COLO668 (cell line): ENCODE measurements at regions not wholly inside any gene's neighbourhood (a gene's known extent, or its start where the extent isn't known, plus 50 kb on each side); places are given as distances from the start of the nearest gene placed in this dataset.
A peak's percentile ranks its signal among the peaks of the same experiment; 100 is the strongest.

Source experiments
- DNase-seq: peaks from one replicate; lab custom pipeline; 2025; ENCODE audit not compliant: unreplicated experiment; lab: John Stamatoyannopoulos, UW

DNA sequence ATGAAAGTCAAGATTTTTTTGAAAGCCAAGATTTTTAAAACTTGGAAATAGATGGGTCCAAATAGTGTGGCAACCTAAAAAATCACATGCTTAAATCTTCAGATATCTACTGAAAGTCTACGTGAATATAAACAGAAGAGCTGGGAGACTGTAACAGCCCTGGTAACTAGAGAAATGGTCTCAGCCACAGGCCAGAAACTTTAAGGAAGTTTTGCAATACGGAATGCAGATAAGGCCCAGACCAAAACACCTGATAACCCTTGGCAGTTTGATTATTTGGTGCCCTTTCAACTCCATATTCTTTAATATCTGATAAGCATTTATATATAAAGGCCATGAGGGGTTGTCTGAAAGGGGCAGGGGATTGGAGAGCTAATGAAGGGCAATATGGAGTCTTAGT, 537.3 kb upstream of the TGFBR2 start:
- no peak for DNase-seq

DNA sequence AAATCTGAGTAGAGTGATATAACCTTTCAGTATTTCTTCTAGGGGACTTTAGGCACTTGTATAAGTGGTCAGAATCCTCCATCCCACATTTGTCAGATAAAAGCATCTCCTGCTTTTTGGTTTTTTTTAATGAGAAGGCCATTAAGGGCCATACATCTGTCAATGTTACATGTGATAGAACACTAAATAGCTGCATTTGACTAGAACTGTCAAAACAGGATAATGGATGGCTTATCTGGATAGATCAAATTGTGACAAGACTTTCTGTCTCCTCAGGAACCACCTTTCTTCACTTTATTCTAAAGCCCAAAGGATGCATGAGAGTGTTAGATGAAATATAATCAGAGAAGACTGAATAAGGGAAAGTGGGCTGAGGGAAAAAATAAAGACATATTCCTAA, 533.4 kb upstream of the TGFBR2 start:
- DNase-seq, result no peak

DNA sequence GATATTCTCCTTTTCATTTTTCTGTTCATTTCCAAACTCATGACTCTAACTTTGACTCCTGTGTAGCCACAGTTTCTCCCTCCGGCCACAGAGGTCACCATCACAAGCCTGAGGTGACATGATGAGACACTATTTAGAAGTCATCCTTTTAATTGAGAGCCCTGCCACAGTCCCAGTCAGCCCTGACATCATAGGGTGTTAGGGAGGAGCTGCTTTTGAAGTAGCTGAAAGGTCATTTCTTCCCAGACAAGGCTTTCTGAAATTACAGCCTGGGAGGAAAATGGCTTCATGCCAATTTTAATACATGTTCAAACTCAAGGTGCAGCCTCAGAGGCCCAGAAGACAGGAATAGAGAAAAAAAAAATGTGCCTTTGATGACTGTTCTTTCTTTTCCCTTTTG, 532.8 kb upstream of the TGFBR2 start:
- DNase-seq, result no peak

DNA sequence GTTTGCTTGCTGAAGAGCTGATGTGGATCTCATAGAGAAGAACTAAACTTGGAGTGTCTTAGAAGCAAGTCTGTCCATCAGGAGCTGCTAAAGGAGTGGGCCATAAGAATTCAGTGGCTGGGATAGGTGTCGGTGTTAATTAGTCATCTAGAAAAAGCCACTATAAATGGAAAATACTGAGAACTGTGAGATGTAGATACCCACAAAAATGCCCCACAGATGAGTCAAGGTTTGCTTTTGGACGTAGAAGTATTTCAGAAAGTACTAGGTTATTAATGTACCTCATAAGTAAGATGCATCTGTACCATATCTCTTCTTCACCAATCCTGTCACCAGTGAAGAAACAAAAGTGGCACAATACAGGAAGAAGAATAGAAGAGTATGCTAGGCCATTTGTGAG, 530.9 kb upstream of the TGFBR2 start:
- no peak for DNase-seq

DNA sequence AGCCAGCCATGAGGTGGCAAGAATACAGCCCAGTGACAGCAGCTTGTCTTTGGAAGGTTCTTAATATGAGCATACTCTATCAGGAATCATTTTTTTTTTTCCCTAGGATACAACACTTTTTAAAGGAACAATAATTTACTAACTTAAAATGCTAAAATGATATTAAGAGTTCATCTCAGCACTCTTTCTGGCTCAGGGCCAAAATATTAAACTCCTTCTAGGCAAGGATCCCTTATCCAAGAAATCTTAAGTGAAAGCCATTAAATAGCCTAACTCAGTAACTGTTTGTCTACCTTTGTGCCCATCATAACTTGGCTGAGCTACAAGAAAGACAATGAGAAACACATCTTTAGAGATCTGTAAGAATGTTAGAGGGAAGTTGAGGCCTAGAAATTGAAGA, 529.5 kb upstream of the TGFBR2 start:
- DNase-seq, result no peak

DNA sequence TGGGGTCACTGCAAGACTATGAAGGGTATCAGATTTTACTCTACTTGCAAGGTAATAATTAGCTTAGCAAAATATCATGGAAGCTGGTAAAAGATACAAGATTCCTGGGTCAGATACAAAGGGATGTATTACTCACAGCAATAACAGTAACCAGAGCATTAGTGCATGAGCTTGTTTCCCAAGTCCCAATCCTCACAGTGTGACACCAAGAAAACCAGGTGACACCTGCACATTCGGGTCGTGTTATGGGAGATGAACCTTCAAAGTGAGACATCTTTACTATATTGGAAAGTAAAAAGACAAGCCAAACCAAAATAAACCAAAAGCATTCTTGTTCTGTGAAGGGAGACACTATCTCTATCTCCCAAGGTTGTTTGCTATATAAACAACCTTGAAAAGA, 528.7 kb upstream of the TGFBR2 start:
- no peak for DNase-seq

DNA sequence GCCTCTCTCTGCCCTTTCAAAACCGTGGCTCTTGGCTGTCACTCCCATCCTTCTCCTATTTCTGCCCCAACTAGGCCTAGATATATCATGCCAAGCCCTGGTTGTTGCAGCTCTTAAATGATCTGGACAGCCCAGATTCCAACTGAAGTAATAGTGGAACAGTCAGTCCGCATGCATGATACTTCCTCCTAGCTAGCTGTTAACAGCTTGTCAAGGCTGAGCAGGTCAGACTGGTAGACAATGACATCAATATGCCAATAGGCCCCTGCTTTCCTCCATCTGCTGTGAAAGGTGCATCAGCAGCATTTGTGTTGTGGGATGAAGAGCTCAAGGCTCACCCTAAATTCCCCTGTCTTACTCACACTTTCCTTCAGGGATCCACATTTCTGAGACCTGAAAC, 527.7 kb upstream of the TGFBR2 start:
- no peak for DNase-seq

DNA sequence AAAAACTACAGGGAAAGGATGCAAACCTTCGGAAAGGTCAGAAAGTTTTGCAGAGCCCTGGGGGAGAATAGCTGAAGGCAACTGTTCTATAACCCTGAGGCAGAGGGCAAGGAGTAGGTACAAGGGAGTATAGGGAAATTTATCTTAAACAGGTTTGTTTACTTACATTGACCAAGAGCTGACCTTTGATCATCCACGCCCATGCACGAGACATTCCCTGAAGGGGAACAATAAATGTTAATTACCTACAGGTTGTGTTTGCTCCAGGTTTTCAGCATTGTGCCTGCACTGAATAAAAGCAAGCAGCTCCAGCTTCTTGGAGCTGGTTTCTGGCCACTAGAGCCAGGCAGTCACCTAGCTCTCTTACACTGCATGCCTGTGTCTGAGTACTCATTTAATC, 524.5 kb upstream of the TGFBR2 start:
- DNase-seq, result peak; percentile 34

DNA sequence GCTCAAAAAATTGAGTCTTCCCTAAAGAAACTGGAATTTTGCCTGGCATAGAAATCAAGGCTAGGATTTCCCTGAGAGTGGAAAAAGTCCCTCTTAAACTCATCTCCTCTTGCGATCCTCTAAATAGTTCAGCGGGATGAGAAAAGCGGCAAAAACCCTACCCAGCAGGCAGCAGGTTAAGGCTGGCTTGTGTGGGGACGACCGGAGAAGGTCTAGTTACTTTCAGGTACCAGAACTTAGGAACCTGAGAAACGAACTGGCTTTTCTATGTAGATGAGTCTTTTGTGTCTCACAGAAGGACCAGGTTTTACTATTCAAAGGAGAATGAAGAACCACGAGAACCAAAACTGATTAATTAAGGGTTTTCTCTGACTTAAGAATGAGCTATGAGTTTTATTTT, 523.7 kb upstream of the TGFBR2 start:
- DNase-seq, result no peak

DNA sequence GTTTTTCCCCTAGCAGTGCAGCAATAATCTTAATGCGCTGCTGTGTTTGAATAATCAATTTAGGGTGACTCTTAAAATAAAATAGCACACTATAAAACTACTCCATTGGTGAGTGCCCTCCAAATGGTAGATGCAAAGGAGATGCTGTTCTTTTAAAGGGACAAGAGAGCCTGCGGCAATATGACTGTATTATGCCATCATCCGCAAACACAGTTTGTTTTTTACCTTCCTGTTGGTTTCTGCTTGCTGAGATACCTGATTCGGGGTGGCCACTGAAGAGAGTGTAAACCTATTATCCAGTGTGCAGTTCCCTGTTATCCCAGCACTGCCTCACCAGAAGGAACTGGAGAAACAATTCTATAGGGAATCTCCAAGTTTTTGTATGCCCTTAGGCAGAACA, 523.1 kb upstream of the TGFBR2 start:
- no peak for DNase-seq

DNA sequence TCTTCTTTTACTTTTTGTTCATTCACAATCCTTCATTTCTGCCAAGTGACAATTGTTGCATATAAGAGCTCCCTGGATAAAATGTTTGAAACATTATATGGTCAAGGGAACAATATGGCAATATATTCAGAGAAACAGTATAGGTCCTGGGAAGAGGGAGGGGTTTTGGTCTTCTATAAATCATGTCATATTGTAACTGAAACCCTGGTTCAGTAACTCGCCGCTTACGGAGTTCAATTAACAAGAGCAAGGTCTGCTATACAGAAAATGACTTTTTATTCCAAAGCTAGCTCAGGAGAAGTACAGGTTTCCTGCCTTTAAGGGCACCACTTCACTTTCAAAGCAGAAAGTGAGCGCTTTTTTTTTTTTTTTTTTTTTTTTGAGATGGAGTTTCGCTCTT, 522.1 kb upstream of the TGFBR2 start:
- DNase-seq, result no peak

DNA sequence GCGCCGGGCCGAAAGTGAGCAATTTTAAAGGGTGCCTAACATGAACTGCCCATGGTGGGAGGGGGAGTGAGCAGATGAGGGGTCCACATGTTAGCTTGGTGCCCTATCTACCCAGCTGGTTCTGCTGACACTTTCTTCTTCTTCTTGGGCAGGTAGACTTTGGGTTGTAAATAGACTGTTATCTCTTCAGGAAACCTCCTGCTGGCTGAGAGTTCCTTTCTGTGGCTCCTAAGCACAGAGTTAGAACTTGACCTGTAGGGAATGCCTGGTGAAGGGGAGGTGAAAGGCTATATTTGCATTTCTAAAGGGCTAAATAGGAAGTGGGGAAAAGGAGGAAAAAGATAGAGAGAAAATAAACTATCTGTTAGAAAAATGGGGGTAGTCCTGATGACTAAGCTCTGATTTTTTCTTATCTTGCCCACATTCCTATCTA, 521.4 kb upstream of the TGFBR2 start:
- no peak for DNase-seq

DNA sequence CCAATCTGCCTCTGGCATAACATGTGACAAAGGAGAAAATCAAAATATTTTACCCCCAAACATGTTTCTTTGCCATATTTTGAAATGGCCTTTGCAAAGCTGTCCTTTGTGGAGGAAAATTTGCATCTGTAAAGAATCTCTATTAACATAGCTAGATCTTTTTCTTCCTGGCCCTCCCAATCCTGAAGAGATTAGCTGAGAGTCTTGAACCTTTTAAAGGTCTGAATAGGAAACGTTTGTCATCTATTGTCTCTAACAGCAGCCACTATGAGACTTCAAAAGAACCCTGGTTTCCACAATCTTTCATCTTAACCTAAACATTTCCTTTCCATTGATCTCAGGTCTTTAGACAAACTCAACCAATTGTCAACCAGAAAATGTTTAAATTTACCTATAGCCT, 520.9 kb upstream of the TGFBR2 start:
- no peak for DNase-seq

DNA sequence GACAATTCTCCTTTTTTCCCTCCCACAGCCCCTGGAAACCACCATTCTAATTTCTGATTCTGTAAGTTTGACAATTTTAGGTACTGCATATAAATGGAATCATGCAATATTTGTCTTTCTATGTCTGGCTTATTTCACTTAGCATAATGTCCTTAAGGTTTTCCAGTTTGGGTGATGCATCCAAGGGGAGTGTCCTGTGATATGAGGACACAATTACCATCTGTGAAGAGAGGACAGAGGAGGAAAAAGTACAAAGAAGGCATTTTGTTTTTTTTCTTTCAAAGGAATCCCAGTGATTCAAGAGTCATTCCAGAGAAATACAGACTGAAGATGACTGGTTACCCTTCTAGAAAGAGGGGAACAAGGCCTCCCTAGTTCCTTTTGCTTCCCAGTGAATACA, 514.7 kb upstream of the TGFBR2 start:
- no peak for DNase-seq

DNA sequence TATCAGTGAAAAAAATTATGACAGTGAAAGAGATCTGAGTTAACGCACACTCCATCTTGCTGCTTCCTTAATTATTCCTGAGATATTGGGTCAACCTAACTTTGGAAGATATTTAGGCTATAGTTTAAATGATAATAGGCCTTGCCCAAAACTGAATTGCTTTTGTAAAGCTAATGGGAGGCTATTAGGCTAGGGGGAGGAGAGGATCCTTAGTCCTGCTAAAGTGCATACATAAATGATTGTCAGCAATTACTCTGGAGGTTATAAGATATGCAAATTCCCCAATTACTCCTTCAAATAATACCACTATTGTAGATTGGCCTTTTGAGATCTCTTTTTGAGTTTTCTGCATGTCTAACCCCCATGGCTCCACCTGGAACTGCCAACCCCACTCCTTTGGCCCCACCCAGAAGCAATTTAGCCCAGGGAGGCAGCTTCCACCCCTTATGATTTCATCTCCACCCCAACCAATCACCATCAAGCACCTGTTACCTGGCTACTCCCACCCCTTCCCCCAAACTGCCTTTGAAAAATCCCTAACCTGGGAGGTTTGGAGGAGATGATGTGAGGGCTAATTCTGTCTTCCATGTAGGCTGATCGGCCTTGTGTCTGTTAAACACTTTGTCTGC, 509.3 kb upstream of the TGFBR2 start:
- no peak for DNase-seq

DNA sequence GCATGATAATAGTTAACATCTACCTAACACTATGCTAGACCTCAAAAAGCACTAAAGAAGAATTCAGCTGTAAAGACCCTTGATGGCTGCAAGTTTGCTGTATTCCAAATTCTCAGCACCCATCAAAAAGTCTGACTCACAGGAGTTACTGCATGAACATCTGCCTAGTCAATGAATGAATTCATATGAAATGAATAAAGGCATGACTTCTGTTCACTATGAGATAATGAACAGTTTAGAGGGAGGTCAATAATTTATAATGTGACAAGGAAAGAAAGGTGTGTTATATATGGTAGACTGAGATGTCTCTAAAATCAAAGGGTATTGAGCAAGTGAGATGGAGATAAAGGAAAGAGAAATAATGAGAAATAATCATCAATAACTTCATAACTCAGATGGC, 508.2 kb upstream of the TGFBR2 start:
- no peak for DNase-seq

DNA sequence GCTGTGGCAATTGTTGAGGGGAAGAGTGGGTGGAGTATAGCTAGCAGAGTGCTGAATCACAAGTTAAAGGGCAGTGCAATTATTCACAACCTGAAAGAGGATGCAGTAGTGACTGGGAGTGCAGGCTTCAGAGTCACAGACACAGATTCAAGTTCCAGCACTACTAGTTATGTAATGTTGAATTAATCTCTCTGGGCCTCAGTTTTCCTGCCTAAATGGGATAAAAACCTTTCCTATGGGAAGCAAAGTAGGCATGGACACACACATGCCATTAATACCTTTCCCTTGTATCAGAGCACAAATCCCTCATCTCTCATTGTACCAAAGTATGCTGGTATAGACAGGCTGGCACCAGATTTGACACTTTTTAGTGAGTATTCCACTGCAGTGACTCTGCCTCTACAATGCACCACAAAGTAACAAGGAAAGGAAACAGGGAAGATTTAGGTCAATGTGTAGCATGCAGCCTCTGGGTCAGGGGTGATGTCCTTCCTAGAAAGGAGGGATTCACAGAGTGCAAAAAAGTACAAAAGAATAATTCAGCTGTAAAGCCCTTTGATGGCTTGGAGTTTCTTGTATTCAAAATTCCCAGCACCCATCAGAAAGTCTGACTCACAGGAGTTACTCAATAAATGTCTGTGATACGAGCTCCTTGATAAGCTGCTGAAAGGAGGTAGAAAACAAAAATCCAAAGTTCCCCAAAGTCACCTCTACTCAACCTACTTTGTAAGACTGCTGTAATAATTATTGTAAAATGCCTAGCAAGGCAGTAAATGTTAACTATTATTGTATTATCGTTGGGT, 507.5 kb upstream of the TGFBR2 start:
- DNase-seq, result no peak

DNA sequence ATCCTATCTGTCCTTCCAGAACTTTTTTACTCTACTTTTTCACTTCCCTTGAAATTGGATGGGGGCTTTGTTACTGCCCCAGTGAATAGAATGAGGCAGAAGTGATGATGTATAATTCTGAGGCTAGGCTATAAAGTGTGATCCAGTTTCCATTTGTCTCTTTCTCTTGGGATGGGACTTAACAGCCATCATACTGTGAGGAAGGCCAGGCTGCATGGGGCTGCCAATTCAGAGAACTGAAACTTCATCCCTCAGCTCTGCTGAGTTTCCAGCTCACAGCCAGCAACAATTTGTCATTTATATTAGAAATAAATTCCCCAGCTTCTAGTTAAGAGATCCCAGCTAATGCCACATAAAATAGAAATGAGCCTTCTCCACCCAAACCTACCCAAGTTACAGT, 504.0 kb upstream of the TGFBR2 start:
- no peak for DNase-seq

DNA sequence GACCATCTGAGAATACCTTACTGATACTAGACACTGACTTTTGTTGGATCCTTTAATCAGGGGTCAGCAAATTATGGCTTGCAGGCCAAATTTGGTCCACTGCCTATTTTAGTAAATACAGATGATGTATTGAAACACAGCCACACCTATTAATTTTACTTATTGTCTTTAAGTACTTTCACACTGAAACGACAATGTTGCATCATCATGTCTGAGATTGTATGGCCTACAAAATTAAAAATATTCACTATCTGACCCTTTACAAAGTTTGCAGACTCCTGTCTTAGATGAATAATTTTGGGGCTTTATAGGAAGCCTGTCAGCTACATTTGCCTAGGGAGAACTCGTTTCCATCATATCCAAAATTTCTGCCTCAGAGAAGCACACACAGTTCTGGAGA, 503.2 kb upstream of the TGFBR2 start:
- DNase-seq, result no peak

DNA sequence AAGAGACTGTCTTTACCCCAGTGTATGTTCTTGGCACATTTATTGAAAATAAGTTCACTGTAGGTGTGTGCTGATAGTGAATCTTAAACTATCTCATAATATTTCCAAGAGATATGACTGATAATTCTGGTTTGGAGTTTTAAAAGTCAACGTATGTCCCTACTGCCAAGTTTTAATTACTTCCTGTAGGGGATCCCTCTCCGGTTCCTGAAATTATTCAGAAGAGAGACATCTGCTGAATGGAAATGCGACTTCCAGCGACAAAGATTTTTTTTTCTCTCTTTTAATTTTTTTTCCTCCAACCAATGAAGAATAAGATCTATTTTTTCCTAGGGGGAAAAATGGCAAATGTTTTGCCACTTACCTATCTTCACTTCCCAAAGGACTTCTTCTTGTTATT, 498.9 kb upstream of the TGFBR2 start:
- DNase-seq, result no peak

DNA sequence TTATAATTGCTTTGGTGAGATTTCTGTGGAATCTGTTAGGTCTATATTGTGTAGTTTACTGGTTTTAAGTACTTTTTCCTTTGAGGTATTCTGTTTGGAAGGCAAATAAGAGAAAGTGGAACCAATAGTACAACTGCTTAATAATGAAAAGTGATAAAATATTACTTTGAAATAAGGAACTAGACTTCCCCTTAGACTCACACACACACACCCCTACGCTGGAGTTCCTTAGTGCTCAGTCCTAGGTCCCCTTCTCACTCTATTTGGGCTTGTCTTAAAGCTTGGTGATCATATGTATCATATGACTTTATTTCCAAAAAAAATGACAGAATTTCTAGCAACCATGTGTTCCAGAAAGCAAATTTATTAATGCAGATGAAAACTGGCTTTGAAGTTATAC, 494.0 kb upstream of the TGFBR2 start:
- no peak for DNase-seq

DNA sequence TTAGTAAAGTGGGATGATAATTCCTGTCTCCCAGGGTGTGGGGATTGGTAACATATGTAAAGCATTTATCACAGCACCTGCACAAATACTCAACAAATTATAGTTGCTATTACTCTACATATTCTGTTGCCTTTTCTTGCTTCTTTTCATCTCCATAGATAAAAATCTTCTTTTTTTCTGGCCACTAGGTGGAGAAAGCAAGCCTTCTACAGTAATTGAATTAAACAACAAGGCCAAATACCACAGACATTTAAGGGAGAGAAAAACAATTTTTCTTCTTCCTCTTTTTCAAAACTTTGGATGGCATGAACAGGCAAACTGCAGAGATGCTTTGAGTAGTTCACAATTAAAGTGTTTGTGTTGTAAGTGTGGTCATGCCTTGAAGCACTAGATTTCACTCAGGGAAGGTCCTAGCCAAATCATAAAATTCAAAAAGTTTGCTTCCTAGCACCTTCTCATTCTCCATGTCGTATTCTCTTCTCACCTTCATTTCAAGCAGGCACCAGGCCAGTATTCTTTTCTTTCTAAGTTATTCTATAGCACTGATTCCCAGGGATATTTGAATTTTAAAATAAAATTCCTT, 493.4 kb upstream of the TGFBR2 start:
- DNase-seq, result no peak

DNA sequence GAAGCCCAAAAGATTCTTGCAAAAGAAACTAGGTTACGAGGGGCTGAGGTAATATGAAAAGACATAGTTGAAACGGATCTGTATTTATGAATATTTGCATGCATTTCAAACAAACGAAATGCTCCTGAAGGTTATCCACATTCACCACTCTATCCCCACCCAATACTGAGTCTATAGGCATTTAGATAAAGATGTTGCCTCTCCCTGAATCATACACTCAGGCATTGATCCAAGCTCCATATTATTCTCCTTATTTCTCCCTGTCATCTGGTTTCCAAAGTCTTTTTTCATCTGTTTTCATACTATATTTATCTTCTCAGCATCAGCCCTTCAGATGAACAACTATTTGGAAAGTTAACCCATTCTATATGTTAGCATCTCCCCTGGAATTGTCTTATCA, 492.5 kb upstream of the TGFBR2 start:
- DNase-seq, result no peak
